Sigmoid colon (tissue), 6 donors: ENCODE measurements at regions not wholly inside any gene's neighbourhood (a gene's known extent, or its start where the extent isn't known, plus 50 kb on each side); places are given as distances from the start of the nearest gene placed in this dataset.

Source experiments
- DNase-seq: peaks from one replicate; pipeline ENCODE4 v3.0.0-alpha.2; 2019
- H3K27ac ChIP-seq, 4 donors: fragments of 200-600 bp; sonication (generic); one replicate each; pipeline ENCODE4 v1.5.1; 2016 to 2019; ENCODE audit warnings: mild to moderate bottlenecking in 1 of 4
- H3K27me3 ChIP-seq, 3 donors: fragments of 200-600 bp; sonication (generic); one replicate each; pipeline ENCODE4 v1.5.1; 2019; ENCODE audit warnings: mild to moderate bottlenecking in 1 of 3
- H3K36me3 ChIP-seq, 4 donors: fragments of 200-600 bp; sonication (generic); one replicate each; pipeline ENCODE4 v1.5.1; 2016 to 2019
- H3K4me1 ChIP-seq, 4 donors: fragments of 200-600 bp; sonication (generic); one replicate each; pipeline ENCODE4 v1.5.1; 2017 to 2019
- H3K4me3 ChIP-seq, 4 donors: fragments of 200-600 bp; sonication (generic); one replicate each; pipeline ENCODE4 v1.5.1; 2017 to 2019; ENCODE audit warnings: mild to moderate bottlenecking in 2 of 4, moderate library complexity in 1 of 4
- H3K9me3 ChIP-seq, 4 donors: fragments of 200-600 bp in 3 of 4; sonication (generic) in 3 of 4; one replicate each; pipeline versions ENCODE4 v1.5.1 to v1.6.1; 2013 to 2019
- EP300 ChIP-seq, 4 donors: sonication (generic); formaldehyde crosslinking; IDR thresholded peaks; one replicate each; pipeline ENCODE4 v1.6.1; 2017; ENCODE audit warnings: antibody characterized with exemption in 4 of 4
- POLR2A ChIP-seq, 2 donors: fragments of 450-650 bp; IDR thresholded peaks; one replicate each; pipeline ENCODE4 v1.6.1; 2016; ENCODE audit warnings: antibody characterized with exemption in 2 of 2, mild to moderate bottlenecking in 2 of 2, moderate library complexity in 2 of 2
- POLR2AphosphoS5 ChIP-seq, 4 donors: sonication (generic); formaldehyde crosslinking; IDR thresholded peaks; one replicate each; pipeline ENCODE4 v1.6.1; 2017; ENCODE audit warnings: antibody characterized with exemption in 4 of 4
- WGBS, 2 donors: extraction: QIAGEN DNeasy Blood & Tissue Kit; methylation state at CpG; one replicate each; pipeline ENCODE4 v1.1.7; 2013; 5-methylcytosine and 5-hydroxymethylcytosine counted together
- intact Hi-C: fragments of 100-400 bp; cut with DNase I; formaldehyde crosslinking; loops from one replicate; pipeline ENCODE4 v1.15.1; 2023
- TF ChIP-seq, protein P1 (sequence below), 4 experiments: fragments of 450-650 bp in 3 of 4; fragments of 200-600 bp in 1 of 4; IDR thresholded peaks; one replicate each; pipeline ENCODE4 v1.5.1; 2016 to 2019; ENCODE audit warnings: antibody characterized with exemption in 4 of 4, mild to moderate bottlenecking in 3 of 4, moderate library complexity in 2 of 4
- donor health status: healthy with polysubstance abuse.
- donor health status: healthy.

DNA sequence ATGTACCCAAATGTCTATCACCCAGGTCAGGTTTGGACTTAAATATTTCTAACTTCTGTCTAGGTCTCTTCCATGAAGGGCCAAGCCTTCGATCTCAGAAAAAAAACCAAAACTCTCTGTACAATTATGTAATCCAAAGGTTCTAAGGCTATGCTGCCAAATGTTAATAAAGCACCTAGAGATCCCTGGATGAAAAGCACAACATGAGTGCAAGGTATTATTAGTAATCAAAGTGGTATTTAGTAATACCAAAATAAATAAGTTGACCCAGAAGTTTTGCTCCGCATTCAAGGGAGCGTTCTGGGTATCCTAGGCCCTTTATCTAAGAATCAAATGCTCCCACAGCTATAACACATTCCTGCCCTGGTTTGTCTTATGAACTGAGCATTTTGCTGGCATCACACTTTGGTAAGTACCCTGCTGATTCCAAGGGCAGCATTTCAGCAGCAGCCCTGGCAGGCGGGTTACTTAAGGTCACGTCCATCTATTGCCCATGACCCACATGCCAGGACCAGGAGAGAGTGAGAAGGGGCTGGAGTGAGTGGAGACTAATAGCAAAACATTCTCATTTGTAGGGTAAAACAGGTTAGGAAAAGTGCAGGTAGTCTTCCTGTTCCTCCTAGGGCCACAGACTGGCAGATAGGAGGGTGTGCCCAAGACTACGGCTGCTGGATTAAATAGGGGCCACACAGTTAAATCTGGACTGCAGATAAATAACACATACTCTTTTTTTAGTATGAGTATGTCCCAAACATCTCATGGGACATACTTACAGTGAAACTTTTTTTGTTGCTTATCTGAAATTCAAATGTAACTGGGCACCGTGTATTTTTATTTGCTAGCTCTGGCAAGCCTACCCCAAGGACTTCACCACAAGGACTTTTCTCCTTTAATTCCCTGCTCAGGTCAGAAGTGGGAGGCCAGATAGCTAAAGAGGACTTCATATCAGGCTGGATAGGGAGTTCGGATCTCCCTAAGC, 76.0 kb upstream of the SNRK start:
- H3K36me3 ChIP-seq = no peaks in the 10 kb centered on the region
- intact Hi-C loops = no loop called here
- no peaks in the 10 kb centered on the region for H3K27me3 ChIP-seq
- DNase-seq = no peak
- TF ChIP-seq EP300 (IDR thresholded peaks at IDR 0.05) (no peak), POLR2AphosphoS5 (IDR thresholded peaks at IDR 0.05) (no peak), POLR2A (IDR thresholded peaks at IDR 0.05) (no peak)
- TF ChIP-seq, protein P1, sequence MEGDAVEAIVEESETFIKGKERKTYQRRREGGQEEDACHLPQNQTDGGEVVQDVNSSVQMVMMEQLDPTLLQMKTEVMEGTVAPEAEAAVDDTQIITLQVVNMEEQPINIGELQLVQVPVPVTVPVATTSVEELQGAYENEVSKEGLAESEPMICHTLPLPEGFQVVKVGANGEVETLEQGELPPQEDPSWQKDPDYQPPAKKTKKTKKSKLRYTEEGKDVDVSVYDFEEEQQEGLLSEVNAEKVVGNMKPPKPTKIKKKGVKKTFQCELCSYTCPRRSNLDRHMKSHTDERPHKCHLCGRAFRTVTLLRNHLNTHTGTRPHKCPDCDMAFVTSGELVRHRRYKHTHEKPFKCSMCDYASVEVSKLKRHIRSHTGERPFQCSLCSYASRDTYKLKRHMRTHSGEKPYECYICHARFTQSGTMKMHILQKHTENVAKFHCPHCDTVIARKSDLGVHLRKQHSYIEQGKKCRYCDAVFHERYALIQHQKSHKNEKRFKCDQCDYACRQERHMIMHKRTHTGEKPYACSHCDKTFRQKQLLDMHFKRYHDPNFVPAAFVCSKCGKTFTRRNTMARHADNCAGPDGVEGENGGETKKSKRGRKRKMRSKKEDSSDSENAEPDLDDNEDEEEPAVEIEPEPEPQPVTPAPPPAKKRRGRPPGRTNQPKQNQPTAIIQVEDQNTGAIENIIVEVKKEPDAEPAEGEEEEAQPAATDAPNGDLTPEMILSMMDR (IDR thresholded peaks at IDR 0.05) = no peak
- H3K27ac ChIP-seq = no peak overlapping the region
- H3K4me1 ChIP-seq = no peaks in the 10 kb centered on the region
- 93% methylated on average over 8 of the region's 8 CpGs for WGBS, 2 donors
- no peaks in the 10 kb centered on the region for H3K9me3 ChIP-seq
- H3K4me3 ChIP-seq = no peak overlapping the region

GRCh38 chr3:43207628-43208085, 78.7 kb upstream of the SNRK start:
- H3K4me3 ChIP-seq = no peak overlapping the region
- no peaks in the 10 kb centered on the region for H3K4me1 ChIP-seq
- no peak for DNase-seq
- H3K27ac ChIP-seq = no peak overlapping the region
- TF ChIP-seq POLR2A (IDR thresholded peaks at IDR 0.05) (no peak), EP300 (IDR thresholded peaks at IDR 0.05) (no peak), POLR2AphosphoS5 (IDR thresholded peaks at IDR 0.05) (no peak)
- TF ChIP-seq, protein P1 (IDR thresholded peaks at IDR 0.05) = no peak
- intact Hi-C loops = no loop called here
- no peaks in the 10 kb centered on the region for H3K27me3 ChIP-seq
- H3K36me3 ChIP-seq = no peaks in the 10 kb centered on the region
- 43 to 73% methylated on average over 3 of the region's 3 CpGs for WGBS, 2 donors
- H3K9me3 ChIP-seq = no peaks in the 10 kb centered on the region

DNA sequence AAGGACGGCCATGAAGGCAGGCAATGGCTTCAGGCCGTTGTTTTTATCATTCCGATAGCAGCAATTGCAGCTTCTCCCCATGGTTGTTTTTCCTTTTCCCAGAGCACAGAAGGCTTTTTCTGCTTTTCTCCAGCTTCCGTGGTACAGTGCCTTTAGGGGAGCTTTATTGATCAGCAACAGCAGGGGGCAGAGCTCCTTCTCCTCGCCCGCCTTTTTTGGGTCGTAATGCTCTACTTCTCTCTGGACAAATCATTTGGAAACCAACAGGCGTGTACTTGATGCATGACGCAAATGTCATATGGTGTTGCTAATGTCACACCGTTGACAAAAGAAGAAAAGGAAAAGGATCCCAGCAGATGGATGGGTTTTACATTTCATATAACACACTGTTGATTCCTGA, 79.7 kb upstream of the SNRK start:
- no peak for DNase-seq
- Histone ChIP-seq H3K4me1 (no peaks in the 10 kb centered on the region), H3K36me3 (no peaks in the 10 kb centered on the region), H3K27me3 (no peaks in the 10 kb centered on the region), H3K9me3 (no peaks in the 10 kb centered on the region), H3K4me3 (no peak overlapping the region), H3K27ac (no peak overlapping the region)
- TF ChIP-seq POLR2A (IDR thresholded peaks at IDR 0.05) = no peak
- TF ChIP-seq POLR2AphosphoS5 (IDR thresholded peaks at IDR 0.05) = no peak
- TF ChIP-seq, protein P1 (IDR thresholded peaks at IDR 0.05) = no peak
- no peak for TF ChIP-seq EP300 (IDR thresholded peaks at IDR 0.05)
- intact Hi-C loops = no loop called here
- WGBS, 2 donors = 94 to 95% methylated on average over 10 of the region's 10 CpGs

GRCh38 chr3:43206105-43206504, 80.2 kb upstream of the SNRK start:
- no peak overlapping the region for H3K27ac ChIP-seq
- H3K9me3 ChIP-seq = no peaks in the 10 kb centered on the region
- TF ChIP-seq, protein P1 (IDR thresholded peaks at IDR 0.05) = no peak
- TF ChIP-seq POLR2A (IDR thresholded peaks at IDR 0.05) (no peak), EP300 (IDR thresholded peaks at IDR 0.05) (no peak), POLR2AphosphoS5 (IDR thresholded peaks at IDR 0.05) (no peak)
- no peaks in the 10 kb centered on the region for H3K4me1 ChIP-seq
- no peak for DNase-seq
- intact Hi-C loops = no loop called here
- H3K36me3 ChIP-seq = no peaks in the 10 kb centered on the region
- no peak overlapping the region for H3K4me3 ChIP-seq
- no peaks in the 10 kb centered on the region for H3K27me3 ChIP-seq
- WGBS, 2 donors = 18 to 59% methylated on average over 7 of the region's 7 CpGs
